ENCODE measurements at regions not wholly inside any gene's neighbourhood (a gene's known extent, or its start where the extent isn't known, plus 50 kb on each side); places are given as distances from the start of the nearest gene placed in this dataset.

- no peak for DNase-seq
Measured at GRCh38 chr12:91566328-91567099, 383.9 kb upstream of the DCN start.

- no peak for DNase-seq
Measured at GRCh38 chr12:91565846-91566245, 383.2 kb upstream of the DCN start.

- DNase-seq = no peak
Measured at GRCh38 chr12:91565246-91565645, 382.6 kb upstream of the DCN start.

GRCh38 chr12:91563011-91563765, 380.6 kb upstream of the DCN start:
- DNase-seq = no peak

GRCh38 chr12:91562476-91562875, 379.9 kb upstream of the DCN start:
- DNase-seq = no peak

- DNase-seq = no peak
Measured at GRCh38 chr12:91561958-91562325, 379.3 kb upstream of the DCN start.

- no peak for DNase-seq
Measured at GRCh38 chr12:91561301-91561957, 378.8 kb upstream of the DCN start.

- no peak for DNase-seq
Measured at GRCh38 chr12:91556909-91557308, 374.3 kb upstream of the DCN start.

- DNase-seq = no peak
Measured at GRCh38 chr12:91555436-91556415, 373.1 kb upstream of the DCN start.

- DNase-seq = no peak
Measured at GRCh38 chr12:91551927-91552326, 369.3 kb upstream of the DCN start.

GRCh38 chr12:91551242-91551641, 368.6 kb upstream of the DCN start:
- no peak for DNase-seq

- no peak for DNase-seq
Measured at GRCh38 chr12:91542666-91543065, 360.0 kb upstream of the DCN start.

- DNase-seq = no peak
Measured at GRCh38 chr12:91542067-91542466, 359.4 kb upstream of the DCN start.

- DNase-seq = no peak
Measured at GRCh38 chr12:91538418-91538817, 355.8 kb upstream of the DCN start.

GRCh38 chr12:91533366-91533765, 350.7 kb upstream of the DCN start:
- DNase-seq = no peak

GRCh38 chr12:91529829-91530228, 347.2 kb upstream of the DCN start:
- DNase-seq = no peak

- DNase-seq = no peak
Measured at GRCh38 chr12:91523831-91524230, 341.2 kb upstream of the DCN start.

GRCh38 chr12:91516695-91517047, 334.1 kb upstream of the DCN start:
- DNase-seq = no peak

- no peak for DNase-seq
Measured at GRCh38 chr12:91515944-91516694, 333.5 kb upstream of the DCN start.

GRCh38 chr12:91513313-91513712, 330.7 kb upstream of the DCN start:
- DNase-seq = no peak

GRCh38 chr12:91511795-91512420, 329.3 kb upstream of the DCN start:
- no peak for DNase-seq

GRCh38 chr12:91507754-91508153, 325.1 kb upstream of the DCN start:
- no peak for DNase-seq
